Stimulated activated memory B cell treated with anti-CD40 and anti-IgM and Interleukin-4, amounts not matched to agents 10 μg/mL and 1 μg/mL and 100 μg/mL, for 72 hours (primary cell): ENCODE measurements at regions not wholly inside any gene's neighbourhood (a gene's known extent, or its start where the extent isn't known, plus 50 kb on each side); places are given as distances from the start of the nearest gene placed in this dataset.

Source experiments
- ATAC-seq: fragments of 150-1000 bp; cut with Tn5 transposase; 2 replicates; pipeline ENCODE4 v1.10.0; 2021
- H3K27ac Mint-ChIP-seq: one replicate; pipeline ENCODE4 v1.8.0; 2022; ENCODE audit warnings: mild to moderate bottlenecking, mixed read lengths
- H3K27me3 Mint-ChIP-seq: one replicate; pipeline ENCODE4 v1.8.0; 2022; ENCODE audit warnings: mixed read lengths
- H3K36me3 Mint-ChIP-seq: one replicate; pipeline ENCODE4 v1.8.0; 2022; ENCODE audit warnings: mixed read lengths
- H3K4me1 Mint-ChIP-seq: one replicate; pipeline ENCODE4 v1.8.0; 2022; ENCODE audit warnings: mixed read lengths
- H3K4me3 Mint-ChIP-seq: one replicate; pipeline ENCODE4 v1.8.0; 2022; ENCODE audit warnings: mild to moderate bottlenecking, moderate library complexity, mixed read lengths
- H3K9me3 Mint-ChIP-seq: one replicate; pipeline ENCODE4 v1.8.0; 2022; ENCODE audit warnings: mixed read lengths

DNA sequence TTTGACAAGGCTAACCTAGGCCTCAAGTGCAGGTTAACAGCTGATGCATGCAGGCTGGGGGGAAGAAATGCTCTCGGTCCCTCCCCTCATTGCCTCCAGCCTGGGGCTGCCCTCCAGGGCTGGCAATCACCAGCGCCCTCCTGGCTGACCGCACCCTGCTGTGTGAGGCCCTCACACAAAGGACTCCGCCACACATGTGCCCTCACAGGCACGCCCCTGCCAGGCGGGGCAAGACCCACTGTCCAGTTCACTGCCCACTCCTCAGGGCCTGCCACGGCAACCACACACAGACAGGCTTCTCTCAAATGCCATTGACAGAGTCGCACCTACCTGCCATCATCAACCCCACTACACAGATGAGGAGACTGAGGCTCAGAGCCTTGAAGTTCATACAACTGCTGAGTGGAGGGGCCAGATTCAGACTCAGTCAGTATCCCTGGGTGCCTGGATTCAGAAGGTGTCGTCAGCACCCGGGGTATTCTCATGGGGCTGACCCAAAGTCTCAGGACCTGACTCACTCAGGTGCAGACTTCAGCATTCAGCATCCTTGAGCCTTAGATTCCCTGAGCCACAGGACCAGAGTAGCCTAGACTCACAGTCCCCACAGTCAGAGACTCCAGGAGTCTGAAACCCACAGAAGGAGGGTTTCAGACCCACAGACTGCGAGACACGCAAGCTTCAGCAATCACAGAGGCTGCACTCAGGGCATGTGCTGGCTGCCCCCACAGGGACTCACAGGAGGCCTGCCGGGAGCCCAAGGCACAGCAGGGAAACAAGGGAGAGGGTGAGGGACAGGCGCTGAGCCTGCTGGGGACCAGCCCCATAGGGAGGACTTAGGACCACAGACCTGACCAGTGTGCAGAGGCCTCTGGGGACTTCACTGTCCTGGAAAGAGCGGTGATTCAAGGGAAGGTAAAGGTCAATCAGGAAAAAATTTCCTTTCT is 458.0 kb downstream of the MATN1 start:
- Mint-ChIP-seq H3K36me3 (no peaks in the 10 kb centered on the region), H3K27ac (no peak overlapping the region), H3K4me3 (no peak overlapping the region), H3K9me3 (peaks cover 4% of the 10 kb centered on the region), H3K4me1 (no peaks in the 10 kb centered on the region), H3K27me3 (peaks cover 34% of the 10 kb centered on the region)
- ATAC-seq: no peak

DNA sequence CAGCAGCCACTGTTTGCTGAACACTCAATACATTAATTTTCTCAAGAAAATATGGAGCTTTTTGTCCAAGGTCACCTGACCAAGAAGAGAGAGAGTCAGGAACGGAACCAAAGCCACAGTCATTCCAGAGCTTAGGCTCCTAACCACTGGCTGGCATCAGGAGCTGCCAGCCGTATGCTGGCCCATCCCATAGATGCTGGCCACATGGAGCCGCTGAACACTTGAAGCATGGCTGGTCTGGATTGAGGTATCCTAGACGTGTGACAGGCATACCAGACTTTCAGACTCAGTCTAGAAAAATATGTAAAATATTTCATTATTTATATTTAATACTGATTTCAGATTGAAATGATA is 458.7 kb downstream of the MATN1 start:
- no peaks in the 10 kb centered on the region for H3K36me3 Mint-ChIP-seq
- no peak overlapping the region for H3K27ac Mint-ChIP-seq
- H3K4me1 Mint-ChIP-seq: no peaks in the 10 kb centered on the region
- peaks cover 4% of the 10 kb centered on the region for H3K9me3 Mint-ChIP-seq
- peaks cover 26% of the 10 kb centered on the region for H3K27me3 Mint-ChIP-seq
- ATAC-seq: no peak
- H3K4me3 Mint-ChIP-seq: no peak overlapping the region

DNA sequence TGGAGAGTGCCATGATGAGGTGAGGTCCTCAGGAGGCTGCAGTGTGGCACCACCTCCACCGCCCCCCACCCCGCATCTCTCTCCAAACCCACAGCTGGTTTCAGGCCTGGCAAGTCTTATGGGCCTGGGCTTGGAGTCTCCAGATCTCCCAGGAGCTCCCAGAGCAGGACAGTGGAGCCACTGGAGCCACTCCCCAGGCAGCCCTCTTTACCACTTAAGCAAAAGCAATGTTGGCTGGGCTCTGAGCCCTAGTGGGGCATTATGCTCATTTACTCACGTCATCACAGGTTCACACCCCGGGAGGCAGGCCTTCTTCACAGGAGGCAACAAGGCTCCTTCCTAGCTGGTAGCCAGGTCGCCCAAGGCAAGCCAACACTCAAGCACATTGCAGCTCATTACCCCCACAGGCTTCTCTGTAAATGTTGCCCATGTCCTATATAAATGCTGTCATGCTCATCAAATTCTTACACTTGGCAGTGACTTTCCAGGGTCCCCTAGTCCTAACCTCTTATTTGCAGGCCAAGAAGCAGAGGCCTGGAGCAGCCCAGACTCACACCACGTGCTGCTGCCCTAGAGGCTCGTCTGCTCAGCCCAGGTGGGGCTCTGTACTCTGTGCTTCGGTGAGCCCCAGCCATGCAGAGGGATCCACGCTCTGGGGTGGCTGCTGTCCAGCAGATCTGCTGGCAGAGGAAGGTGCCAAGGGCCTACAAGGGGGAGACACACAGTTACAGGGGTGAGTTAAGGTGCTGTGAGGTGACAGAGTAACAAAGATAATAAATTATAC is 459.3 kb downstream of the MATN1 start:
- Mint-ChIP-seq H3K27ac (no peak overlapping the region), H3K4me3 (no peak overlapping the region), H3K4me1 (no peaks in the 10 kb centered on the region), H3K27me3 (peaks cover 24% of the 10 kb centered on the region), H3K9me3 (peaks cover 4% of the 10 kb centered on the region), H3K36me3 (no peaks in the 10 kb centered on the region)
- no peak for ATAC-seq

DNA sequence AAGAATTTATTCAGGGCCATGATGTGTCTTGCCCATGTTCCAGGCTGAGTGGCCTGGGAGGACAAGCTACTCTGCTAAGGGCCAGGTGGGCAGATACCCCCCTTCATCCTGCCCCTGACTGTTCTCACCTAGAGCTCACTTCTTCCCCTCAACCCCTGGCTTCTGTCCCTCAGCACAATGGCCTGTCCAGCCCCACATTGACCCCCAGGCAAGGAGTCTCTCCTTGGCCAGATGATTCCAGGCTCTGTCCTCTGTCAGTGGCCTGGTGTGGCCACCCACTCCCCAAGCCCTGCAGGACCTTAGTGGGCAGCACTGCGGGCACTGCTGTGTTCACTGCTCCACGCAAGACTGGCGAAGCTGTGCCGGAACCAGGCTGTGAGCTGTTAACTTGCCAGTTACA is 460.0 kb downstream of the MATN1 start:
- no peak for ATAC-seq
- Mint-ChIP-seq H3K4me3 (no peak overlapping the region), H3K27me3 (peaks cover 21% of the 10 kb centered on the region), H3K9me3 (peaks cover 4% of the 10 kb centered on the region), H3K4me1 (no peaks in the 10 kb centered on the region), H3K27ac (no peak overlapping the region), H3K36me3 (no peaks in the 10 kb centered on the region)

DNA sequence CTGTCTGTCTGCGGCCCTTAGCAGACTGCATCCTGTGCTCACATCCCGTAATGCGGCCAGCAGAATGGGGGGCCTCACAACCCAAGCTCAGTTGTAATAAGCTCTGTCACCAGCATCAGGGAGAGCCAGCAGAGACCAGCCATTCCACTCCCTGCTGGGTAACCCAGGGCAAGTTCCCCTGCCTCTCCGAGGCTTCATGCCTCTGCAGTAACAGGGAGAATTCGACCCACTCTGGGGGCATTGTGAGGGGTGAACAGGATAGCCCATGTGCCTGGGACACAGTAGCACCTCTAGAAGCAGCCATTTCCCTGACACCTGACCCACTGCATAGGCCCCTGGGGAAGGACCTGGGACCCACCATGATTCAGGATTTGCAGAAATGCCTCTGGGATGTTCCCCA is 461.2 kb downstream of the MATN1 start:
- peaks cover 4% of the 10 kb centered on the region for H3K9me3 Mint-ChIP-seq
- H3K27me3 Mint-ChIP-seq: peaks cover 22% of the 10 kb centered on the region

DNA sequence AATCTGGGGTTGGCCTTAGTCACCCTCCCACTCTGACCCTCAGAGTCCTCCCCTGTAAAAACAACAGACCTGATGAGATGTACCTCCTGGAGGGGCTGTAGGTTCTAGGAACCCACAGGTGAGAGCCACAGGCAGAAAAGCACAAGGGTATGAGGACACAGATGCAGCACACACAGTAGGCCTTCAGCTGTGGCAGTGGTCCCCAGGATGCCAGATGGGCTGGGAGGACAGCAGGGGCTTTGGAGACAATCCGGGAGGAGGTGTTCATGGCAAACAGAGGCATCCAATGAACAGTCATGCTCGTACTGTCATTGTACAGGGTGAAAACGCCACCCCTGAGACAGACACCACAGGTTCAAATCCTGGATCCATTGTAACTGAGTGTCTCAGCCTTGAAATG is 463.1 kb downstream of the MATN1 start:
- ATAC-seq: no peak
- Mint-ChIP-seq H3K36me3 (no peaks in the 10 kb centered on the region), H3K4me3 (no peak overlapping the region), H3K9me3 (peaks cover 4% of the 10 kb centered on the region), H3K4me1 (no peaks in the 10 kb centered on the region), H3K27ac (no peak overlapping the region), H3K27me3 (peaks cover 11% of the 10 kb centered on the region)

More for the DNA sequence above, 461.2 kb downstream of the MATN1 start:
- no peaks in the 10 kb centered on the region for H3K36me3 Mint-ChIP-seq
- H3K4me3 Mint-ChIP-seq: no peak overlapping the region
- no peak overlapping the region for H3K27ac Mint-ChIP-seq
- H3K4me1 Mint-ChIP-seq: no peaks in the 10 kb centered on the region
- ATAC-seq: no peak

DNA sequence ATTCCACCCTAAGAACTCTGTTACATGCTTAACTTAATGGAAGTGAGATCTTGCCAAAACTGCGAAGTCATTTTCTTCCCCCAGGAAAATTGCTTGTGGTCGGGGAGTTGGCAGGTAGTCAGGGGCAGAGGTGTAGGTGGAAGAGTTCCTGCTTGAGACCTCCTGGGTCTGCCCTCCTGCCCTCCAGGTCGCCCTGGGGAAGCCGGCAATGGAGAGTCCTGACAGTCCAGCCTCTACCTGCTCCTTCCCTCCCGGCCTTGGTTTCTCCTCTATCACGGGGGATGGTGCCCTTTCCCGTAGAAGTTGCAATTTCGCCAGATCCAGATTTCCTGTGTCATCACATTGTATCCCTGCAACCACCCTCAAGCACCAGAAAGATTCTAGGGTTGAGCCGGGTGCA is 463.8 kb downstream of the MATN1 start:
- no peak for ATAC-seq
- H3K4me1 Mint-ChIP-seq: no peaks in the 10 kb centered on the region
- peaks cover 14% of the 10 kb centered on the region for H3K27me3 Mint-ChIP-seq
- no peak overlapping the region for H3K4me3 Mint-ChIP-seq
- no peak overlapping the region for H3K27ac Mint-ChIP-seq
- no peaks in the 10 kb centered on the region for H3K36me3 Mint-ChIP-seq
- peaks cover 4% of the 10 kb centered on the region for H3K9me3 Mint-ChIP-seq

DNA sequence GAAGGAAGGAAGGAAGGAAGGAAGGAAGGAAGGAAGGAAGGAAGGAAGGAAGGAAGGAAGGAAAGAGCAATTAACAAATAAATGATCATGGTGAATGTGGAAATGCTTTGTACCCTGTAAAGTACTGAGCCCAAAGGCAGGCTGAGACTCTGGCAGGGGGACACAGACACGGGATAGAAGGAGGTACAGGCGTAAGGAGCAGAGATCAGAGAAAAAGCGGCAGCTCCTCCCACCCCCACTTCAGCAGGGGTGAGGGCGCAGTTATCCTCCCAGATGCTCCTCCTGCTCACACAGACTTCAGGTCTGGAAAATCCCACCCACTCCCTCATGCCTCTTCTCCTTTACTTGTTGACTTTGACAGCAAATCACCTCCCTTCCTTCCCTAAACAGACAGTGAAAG is 464.5 kb downstream of the MATN1 start:
- no peak overlapping the region for H3K27ac Mint-ChIP-seq
- ATAC-seq: no peak
- no peaks in the 10 kb centered on the region for H3K36me3 Mint-ChIP-seq
- H3K27me3 Mint-ChIP-seq: peaks cover 21% of the 10 kb centered on the region
- no peak overlapping the region for H3K4me3 Mint-ChIP-seq
- peaks cover 4% of the 10 kb centered on the region for H3K9me3 Mint-ChIP-seq
- no peaks in the 10 kb centered on the region for H3K4me1 Mint-ChIP-seq

DNA sequence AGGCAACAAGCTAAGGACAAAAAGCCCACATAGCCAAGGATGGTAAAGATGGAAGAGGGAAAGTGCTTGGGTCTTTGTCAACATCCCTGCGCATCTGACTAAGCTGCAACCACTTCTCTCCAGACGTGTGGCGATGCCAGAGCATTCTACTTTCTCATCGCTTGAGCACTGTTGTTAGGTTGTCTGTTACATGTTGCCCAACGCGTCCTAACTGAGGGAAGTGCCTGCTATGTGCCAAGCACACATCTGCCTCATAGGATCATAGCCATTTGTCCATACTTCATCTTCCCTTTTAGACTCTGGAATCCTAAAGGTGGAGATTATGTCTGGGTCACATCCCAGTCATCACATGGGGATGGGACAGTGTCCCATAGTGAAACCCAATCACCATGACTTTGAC is 464.9 kb downstream of the MATN1 start:
- H3K27me3 Mint-ChIP-seq: peaks cover 25% of the 10 kb centered on the region
- no peak overlapping the region for H3K27ac Mint-ChIP-seq
- no peak overlapping the region for H3K4me3 Mint-ChIP-seq
- no peaks in the 10 kb centered on the region for H3K4me1 Mint-ChIP-seq
- H3K9me3 Mint-ChIP-seq: peaks cover 4% of the 10 kb centered on the region
- H3K36me3 Mint-ChIP-seq: no peaks in the 10 kb centered on the region
- ATAC-seq: no peak

DNA sequence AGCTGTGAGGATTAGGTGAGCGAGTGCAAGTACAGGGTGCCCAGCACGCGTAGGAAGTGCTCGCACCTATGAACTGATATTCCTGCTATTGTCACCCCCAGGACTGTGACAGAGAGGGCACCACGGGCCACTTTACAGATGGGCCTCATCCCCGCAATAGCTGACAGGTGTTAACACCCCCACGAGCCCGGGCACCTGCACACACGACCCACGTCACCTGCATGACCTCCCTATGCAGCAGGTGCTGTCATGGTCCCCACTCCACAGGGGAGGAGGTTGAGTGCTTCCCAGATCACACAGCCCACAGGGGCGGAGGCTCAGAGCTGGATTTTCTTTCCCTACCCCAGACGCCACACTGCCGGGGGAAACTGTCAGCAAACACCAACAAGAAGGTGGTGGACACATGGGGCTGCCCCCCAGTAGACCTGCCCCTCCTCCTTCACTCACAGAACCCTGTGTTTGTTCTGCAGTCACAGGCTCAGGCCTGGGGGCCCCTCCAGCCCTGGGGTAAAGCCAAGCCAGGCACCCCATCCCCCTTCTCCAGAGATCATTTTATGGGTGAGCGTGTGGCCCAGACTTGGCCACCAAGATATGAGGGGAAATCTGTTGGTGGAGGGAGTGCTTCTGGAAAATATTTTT is 465.5 kb downstream of the MATN1 start:
- Mint-ChIP-seq H3K4me3 (no peak overlapping the region), H3K4me1 (no peaks in the 10 kb centered on the region), H3K36me3 (no peaks in the 10 kb centered on the region), H3K27ac (no peak overlapping the region), H3K9me3 (peaks cover 4% of the 10 kb centered on the region), H3K27me3 (peaks cover 31% of the 10 kb centered on the region)
- ATAC-seq: no peak

DNA sequence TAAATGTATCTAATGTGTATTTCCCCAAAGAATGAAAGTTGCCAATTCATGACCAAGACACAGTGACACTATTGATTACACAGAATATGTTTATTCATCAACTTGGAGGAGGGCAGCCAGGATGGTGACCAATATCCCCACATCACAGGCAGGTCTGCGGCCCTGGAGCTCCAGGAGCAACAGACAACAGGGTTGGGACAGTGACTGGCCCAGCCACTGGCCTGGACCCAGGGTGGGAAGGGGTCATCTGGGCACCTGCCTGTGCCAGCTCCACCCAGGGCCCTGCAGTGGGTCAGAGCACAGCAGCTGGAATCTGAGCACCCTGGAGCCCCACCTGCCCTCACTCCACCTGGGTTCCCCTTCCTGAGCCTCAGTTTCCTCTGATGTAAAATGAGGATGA is 466.1 kb downstream of the MATN1 start:
- no peak overlapping the region for H3K27ac Mint-ChIP-seq
- peaks cover 31% of the 10 kb centered on the region for H3K27me3 Mint-ChIP-seq
- H3K4me3 Mint-ChIP-seq: no peak overlapping the region
- ATAC-seq: no peak
- H3K4me1 Mint-ChIP-seq: no peaks in the 10 kb centered on the region
- H3K36me3 Mint-ChIP-seq: no peaks in the 10 kb centered on the region
- H3K9me3 Mint-ChIP-seq: peaks cover 4% of the 10 kb centered on the region

DNA sequence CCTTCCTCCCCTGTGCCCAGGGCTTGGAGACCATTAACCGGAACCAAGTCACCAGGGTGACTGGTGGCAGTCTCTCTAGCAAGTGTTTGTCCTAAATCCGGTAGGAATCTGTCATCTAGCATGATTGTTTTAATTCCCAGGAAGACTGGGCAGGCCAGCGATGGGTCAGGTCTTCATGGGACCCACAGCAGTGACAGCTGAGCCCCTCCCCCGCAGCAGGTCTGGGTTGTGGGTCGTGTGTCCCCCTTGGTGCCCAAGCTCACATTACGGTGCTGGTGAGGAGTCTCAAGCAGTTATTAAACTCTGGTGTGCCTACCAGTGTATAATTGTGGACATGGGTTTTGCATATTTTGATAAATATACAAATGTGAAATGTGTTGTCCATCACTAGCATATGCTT is 466.5 kb downstream of the MATN1 start:
- peaks cover 31% of the 10 kb centered on the region for H3K27me3 Mint-ChIP-seq

DNA sequence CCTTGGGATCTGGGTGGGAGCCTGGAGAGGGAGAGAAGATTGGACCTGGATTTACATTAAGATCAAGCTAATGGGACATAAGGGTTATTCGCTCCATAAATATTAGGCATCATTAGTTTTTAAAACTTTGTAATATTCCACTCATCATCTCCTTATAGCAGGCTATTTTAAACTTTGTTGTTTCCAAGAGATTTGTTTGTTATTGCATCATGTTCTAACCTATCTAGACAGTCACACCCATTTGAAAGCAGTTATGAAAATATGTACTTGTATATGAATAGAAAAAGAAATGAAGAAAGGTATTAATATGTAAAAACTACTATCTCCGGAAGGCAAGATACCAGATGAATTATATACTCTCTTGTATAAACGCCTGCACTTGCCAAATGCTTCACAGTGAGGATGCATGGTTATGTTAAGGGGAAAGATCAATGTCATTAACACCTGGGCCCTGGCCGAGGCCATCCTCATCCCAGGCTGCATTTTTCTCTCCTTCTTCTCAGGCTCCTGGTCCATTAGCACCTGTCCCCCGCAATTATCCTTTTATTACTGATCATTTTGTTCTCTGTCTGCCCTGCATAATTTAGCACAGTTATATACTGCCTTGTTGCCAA is 468.2 kb downstream of the MATN1 start:
- ATAC-seq: no peak
- no peak overlapping the region for H3K27ac Mint-ChIP-seq

More for the DNA sequence above, 466.5 kb downstream of the MATN1 start:
- Mint-ChIP-seq H3K36me3 (no peaks in the 10 kb centered on the region), H3K4me1 (no peaks in the 10 kb centered on the region), H3K9me3 (peaks cover 4% of the 10 kb centered on the region), H3K27ac (no peak overlapping the region), H3K4me3 (no peak overlapping the region)
- ATAC-seq: no peak

DNA sequence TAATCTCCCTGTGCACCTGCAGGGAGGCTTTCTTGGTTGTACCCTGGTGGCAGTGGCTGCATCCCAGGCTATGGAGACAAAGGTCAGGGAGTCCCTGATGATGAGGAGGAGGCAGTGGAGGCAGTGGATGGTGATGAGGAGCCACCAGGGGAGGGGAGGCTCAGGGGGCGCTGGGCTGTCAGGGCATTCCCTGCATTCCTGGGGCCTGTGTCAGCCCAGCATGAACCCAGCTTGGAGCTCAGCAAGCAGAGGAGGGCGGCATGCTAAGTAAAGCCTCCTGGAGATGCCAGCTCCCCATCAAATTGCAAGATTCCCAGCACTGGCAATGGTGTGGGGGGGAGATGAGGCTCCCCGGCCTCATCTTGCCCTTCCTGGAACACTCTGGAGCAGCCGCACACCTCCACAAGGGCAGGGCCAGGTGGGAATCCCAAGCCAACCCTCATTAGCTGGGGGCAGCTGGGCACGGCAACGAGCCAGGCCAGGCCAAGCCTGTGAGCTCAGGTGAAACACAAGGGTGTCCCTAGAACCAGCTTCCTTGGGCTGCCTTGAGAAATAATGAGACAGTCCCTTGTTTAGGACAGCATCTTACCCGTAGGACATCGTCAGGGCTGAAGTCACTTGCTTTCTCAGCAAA is 469.5 kb downstream of the MATN1 start:
- Mint-ChIP-seq H3K4me3 (no peak overlapping the region), H3K9me3 (no peaks in the 10 kb centered on the region), H3K27me3 (peaks cover 31% of the 10 kb centered on the region), H3K36me3 (no peaks in the 10 kb centered on the region), H3K27ac (no peak overlapping the region), H3K4me1 (no peaks in the 10 kb centered on the region)
- no peak for ATAC-seq

More for the DNA sequence above, 468.2 kb downstream of the MATN1 start:
- no peak overlapping the region for H3K4me3 Mint-ChIP-seq
- H3K9me3 Mint-ChIP-seq: no peaks in the 10 kb centered on the region
- no peaks in the 10 kb centered on the region for H3K4me1 Mint-ChIP-seq
- peaks cover 31% of the 10 kb centered on the region for H3K27me3 Mint-ChIP-seq
- H3K36me3 Mint-ChIP-seq: no peaks in the 10 kb centered on the region

DNA sequence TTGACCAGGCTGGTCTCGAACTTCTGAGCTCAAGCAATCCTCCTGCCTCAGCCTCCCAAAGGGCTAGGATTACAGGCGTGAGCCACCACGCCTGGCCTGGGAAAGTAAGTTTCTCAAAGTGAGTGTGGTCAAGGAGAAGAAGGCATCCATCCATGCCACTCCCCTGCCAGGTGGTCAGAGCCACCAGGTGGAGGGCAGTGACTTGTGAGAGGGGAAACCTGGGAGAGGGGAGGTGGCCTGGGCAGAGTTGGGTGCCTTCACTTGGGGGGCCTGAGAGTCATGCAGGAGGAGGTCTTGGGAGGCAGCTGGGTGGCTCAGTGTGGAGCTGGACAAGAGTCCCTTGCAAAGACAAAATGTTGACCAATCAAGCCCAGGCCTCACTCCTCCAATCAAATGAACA is 470.0 kb downstream of the MATN1 start:
- Mint-ChIP-seq H3K4me1 (no peaks in the 10 kb centered on the region), H3K27me3 (peaks cover 28% of the 10 kb centered on the region), H3K9me3 (no peaks in the 10 kb centered on the region), H3K27ac (no peak overlapping the region), H3K36me3 (no peaks in the 10 kb centered on the region), H3K4me3 (no peak overlapping the region)
- ATAC-seq: no peak
